ENCODE measurements at regions not wholly inside any gene's neighbourhood (a gene's known extent, or its start where the extent isn't known, plus 50 kb on each side); places are given as distances from the start of the nearest gene placed in this dataset.

DNA sequence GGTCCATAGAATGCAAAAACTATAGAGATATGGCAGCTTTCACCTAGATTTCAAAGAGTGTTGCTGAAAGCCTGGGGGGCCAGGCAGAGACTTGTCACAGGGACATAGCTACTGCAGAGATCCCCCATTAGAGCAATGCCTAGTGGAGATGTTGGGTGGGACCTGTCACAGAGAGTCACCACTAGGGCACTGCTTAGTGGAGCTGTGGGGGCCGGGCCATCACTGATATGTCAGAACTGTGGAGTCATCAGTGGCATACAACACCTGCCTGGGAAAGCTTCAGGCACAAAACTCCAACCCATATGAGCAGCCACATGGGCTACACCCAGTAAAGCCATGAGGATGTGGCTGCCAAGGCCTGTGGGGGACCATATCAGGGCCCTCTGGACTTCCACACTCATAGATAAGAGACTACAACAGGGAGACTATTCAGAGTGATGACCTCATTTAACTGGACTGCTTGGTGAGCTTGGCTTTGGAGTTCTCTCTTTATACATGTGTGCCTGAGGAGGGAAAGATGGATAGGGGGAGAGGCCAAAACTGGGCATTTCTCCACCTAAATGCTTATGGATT is 176.3 kb downstream of the ZNF621 start:
- DNase-seq (ENCODE audit: low read depth in 2 of 2), result no peak

DNA sequence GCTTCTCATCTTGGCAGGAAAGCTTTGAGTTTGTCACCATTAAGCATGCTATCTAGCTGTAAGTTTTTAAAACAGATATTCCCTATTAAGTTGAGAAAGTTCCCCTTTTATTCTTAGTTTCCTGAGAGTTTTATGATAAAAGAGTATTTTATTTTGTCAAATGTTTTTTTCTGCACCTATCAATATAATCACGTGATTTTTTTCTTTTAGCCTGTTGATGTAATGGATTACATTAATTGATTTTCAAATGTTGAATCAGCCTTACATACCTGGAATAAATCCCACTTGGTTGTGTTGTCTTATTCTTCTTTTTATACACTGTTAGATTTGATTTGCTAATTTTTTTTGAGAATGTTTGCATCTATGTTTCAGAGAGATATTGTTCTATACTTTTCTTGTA is 179.5 kb downstream of the ZNF621 start:
- no peak for DNase-seq (ENCODE audit: low read depth in 2 of 2)

DNA sequence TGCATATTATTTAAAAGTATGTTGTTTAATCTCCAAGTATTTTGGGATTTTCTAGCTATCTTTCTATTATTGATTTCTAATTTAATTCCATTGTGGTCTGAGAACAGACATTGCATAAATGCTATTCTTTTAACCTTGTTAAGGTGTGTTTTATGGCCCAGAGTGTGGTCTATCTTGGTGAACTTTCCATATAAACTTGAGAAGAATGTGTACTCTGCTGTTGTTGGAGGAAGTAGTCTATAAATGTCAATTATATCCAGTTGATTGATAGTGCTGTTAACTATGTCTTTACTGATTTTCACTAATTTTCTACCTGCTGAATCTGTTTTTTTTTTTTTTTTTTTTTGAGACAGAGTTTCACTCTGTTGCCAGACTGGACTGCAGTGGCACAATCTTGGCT is 180.9 kb downstream of the ZNF621 start:
- no peak for DNase-seq (ENCODE audit: low read depth in 2 of 2)

- no peak for DNase-seq (ENCODE audit: low read depth in 2 of 2)
Observed at GRCh38 chr3:40713306-40713705, 188.5 kb downstream of the ZNF621 start.

DNA sequence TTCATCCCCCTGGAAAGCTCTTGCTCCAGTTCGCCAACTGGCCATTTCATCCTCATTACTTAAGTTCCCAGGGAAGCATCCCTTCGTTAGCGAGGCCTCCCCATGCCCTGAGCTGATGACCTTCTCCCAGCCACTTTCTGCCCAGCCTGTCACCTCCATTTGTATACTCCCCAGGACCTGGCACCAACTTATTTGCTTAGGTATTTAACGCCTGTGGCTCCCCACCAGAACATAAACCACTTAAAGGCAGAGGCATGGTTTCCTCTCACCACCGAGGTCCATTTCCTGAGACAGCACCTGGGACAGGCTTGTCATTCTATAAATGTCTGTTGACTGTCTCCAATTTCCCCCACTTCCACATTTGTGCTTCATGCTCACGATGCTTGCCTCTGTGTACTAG is 189.0 kb downstream of the ZNF621 start:
- DNase-seq (ENCODE audit: low read depth in 2 of 2), result no peak

- DNase-seq (ENCODE audit: low read depth in 2 of 2), result no peak
Observed at GRCh38 chr3:40714771-40715345, 190.1 kb downstream of the ZNF621 start.

DNA sequence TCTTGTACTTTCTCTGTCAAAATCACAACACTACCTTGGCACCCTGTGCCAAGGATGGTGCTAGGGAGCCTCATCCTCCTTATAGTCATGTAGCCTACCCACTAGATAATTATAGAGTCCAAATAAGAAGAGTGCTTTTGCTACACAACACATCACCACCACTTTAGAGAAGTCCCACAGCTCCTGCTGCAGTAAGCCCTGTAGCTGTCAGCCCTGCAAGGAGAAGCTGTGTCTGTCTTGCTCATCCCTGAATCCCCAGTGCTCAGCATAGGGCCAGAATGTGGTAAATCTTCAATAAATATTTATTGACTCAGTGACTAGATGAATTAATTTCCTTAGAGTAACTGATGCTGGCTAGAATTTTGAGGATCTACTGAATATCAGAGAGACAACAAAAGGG is 190.8 kb downstream of the ZNF621 start:
- DNase-seq (ENCODE audit: low read depth in 2 of 2), result no peak

DNA sequence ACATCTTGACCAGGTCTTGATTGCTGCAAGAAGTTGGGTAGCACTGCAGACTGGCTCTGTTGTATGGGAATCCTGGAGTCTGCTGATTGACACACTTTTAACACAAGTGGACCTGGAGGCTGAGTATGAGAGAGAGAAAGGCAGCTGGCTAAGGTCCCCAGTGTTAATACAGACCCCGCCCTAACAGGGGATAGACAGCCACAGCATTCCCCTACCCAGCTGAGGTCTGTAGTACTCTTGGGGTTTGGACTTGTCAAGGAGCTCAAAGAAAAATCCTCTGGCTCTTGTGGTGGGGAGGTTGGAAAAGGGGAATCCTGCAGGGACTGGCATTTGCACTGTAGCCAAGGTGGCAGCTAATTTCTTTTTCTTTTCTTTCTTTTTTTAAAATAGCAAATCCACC is 192.7 kb downstream of the ZNF621 start:
- DNase-seq (ENCODE audit: low read depth in 2 of 2), result no peak

- DNase-seq (ENCODE audit: low read depth in 2 of 2), result no peak
Observed at GRCh38 chr3:40718209-40718608, 193.4 kb downstream of the ZNF621 start.

DNA sequence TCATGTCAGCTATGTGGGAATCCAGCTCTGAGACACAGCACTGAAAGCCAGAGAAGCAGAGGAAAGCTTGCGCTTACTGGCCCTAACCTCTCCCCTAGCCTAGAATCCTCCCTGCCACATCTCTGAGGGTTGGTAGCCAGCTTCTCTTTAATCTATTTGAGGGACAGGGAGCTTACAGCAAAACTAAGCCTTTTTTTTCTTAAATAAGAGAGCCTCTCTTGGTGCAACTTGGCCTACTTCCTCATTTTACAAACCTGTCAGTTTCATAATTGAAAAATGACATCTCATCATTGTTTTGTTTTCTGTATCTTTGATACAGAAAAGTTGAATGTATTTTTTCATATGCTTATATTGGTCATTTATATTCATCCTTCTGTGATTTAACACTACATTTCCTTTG is 193.9 kb downstream of the ZNF621 start:
- DNase-seq (ENCODE audit: low read depth in 2 of 2), result no peak

GRCh38 chr3:40719660-40720287 is 195.0 kb downstream of the ZNF621 start:
- DNase-seq (ENCODE audit: low read depth in 2 of 2), result no peak

DNA sequence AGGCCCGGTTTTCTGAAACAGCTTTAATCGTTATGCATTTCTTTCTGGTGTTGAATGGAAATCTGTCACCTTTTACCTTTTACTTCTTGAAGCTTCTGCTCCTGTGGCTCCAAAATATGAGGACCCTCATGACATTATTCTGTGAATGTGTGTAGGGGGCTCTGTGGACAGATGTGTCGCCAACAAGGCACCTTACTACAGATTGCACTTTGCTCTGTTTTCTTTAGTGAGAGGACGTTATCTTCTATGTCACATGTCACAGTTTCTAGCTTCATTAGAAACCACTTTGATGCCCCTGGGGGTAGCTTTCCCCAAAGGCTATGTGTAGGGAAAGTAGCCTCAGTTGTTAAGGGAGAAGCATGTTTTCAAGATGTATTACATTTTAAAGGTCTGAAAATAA is 195.6 kb downstream of the ZNF621 start:
- DNase-seq (ENCODE audit: low read depth in 2 of 2), result no peak

- DNase-seq (ENCODE audit: low read depth in 2 of 2), result no peak
Observed at GRCh38 chr3:40720863-40721262, 196.1 kb downstream of the ZNF621 start.

- DNase-seq (ENCODE audit: low read depth in 2 of 2), result no peak
Observed at GRCh38 chr3:40723083-40723660, 198.4 kb downstream of the ZNF621 start.

GRCh38 chr3:40725031-40725430 is 200.3 kb downstream of the ZNF621 start:
- no peak for DNase-seq (ENCODE audit: low read depth in 2 of 2)

GRCh38 chr3:40731445-40731844 is 206.7 kb downstream of the ZNF621 start:
- no peak for DNase-seq (ENCODE audit: low read depth in 2 of 2)

DNA sequence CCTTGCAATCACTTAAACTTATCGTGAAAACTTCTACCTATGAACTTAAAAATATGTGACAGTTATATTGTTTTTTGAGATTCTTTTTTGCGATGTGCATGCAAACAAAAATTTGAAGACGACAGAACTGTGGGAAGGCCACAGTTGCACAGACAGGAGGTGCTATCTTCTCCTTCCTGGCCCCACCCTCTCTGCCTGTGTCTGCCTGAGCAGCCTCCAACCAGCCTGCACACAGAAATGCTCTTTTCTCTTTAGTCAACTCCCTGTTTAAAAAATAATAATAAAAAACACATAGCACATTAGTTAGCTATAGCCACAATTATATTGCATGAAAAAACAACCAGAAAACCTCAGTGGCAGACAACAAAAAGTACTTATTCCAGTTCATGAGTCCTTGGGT is 212.2 kb downstream of the ZNF621 start:
- DNase-seq (ENCODE audit: low read depth in 2 of 2), result no peak

- no peak for DNase-seq (ENCODE audit: low read depth in 2 of 2)
Observed at GRCh38 chr3:40737343-40737742, 212.6 kb downstream of the ZNF621 start.

GRCh38 chr3:40739971-40740370 is 215.2 kb downstream of the ZNF621 start:
- DNase-seq (ENCODE audit: low read depth in 2 of 2), result no peak

DNA sequence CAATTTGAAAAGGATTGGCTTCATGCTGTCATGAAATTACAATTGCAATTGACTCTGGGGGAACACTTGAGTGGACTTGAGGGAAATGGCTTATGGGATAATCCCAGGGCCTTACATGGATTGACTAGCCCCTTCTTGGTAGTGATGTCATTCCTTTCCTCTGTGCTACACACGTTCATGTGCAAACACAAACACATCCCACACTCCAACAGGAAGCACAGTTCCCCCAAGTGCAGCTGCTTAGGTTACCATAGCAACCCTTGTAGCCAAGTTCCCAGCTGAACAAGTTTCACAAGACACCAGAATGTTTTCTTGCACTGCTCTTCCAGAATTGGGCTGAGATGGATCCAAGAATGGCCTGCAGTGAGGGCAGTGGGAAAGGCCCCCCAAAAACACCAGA is 217.0 kb downstream of the ZNF621 start:
- DNase-seq (ENCODE audit: low read depth in 2 of 2), result no peak

GRCh38 chr3:40745381-40746106 is 220.8 kb downstream of the ZNF621 start:
- DNase-seq (ENCODE audit: low read depth in 2 of 2), result no peak

- no peak for DNase-seq (ENCODE audit: low read depth in 2 of 2)
Observed at GRCh38 chr3:40751666-40752065, 226.9 kb downstream of the ZNF621 start.

DNA sequence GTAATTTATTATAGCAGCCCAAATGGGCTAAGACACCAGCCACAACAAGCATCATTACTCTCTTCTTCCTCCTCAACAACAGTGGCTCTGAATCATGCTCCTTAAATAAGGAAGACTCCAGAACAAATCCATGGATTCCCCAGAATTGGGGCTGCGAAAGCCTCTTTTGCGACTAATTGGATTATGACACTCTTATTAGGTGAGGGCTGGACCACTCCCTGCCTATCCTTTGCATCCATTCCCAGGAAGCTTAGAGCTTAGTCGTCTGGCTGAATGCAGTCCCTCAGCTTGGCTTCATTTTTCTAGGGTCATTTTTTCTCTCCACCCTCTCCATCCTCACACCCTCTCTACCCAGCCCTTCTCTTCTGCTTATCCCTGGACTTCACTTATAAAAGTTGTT is 227.7 kb downstream of the ZNF621 start:
- no peak for DNase-seq (ENCODE audit: low read depth in 2 of 2)

Measured in activated CD4-positive, alpha-beta T cell treated with anti-CD3 and anti-CD28 coated beads for 24 hours (primary cell).